Dedifferentiated amniotic fluid mesenchymal stem cell (primary cell): ENCODE measurements at regions not wholly inside any gene's neighbourhood (a gene's known extent, or its start where the extent isn't known, plus 50 kb on each side); places are given as distances from the start of the nearest gene placed in this dataset.
"Not testable (repeated sequence)": the region's sequence is repeated elsewhere in the genome, so short reads cannot be mapped to it uniquely, and the experiment has no call there.

ENCODE experiments used
- DNase-seq: peaks from one replicate; pipeline ENCODE4 v3.0.0-alpha.2; 2016; ENCODE audit errors: extremely low spot score

DNA sequence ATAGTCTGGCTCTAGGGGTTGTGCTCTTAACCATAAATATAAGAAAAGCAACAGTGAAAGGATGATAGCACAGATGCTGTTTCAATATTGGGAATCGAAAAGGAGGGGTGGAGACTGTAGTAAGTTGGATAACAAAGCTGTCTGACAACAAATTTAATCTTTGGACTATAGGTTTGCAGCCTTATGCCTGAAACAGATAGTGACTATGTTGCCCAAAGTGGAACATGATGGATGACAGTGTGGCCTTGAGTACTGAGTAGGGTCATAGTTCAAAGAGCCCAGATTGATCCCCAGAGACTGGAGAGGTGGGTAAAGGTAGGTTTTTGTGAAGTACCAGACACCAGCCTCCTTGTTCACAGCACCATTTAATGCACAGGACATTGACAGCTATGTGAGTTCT lies 144.0 kb upstream of the PALMD start:
- no peak for DNase-seq

DNA sequence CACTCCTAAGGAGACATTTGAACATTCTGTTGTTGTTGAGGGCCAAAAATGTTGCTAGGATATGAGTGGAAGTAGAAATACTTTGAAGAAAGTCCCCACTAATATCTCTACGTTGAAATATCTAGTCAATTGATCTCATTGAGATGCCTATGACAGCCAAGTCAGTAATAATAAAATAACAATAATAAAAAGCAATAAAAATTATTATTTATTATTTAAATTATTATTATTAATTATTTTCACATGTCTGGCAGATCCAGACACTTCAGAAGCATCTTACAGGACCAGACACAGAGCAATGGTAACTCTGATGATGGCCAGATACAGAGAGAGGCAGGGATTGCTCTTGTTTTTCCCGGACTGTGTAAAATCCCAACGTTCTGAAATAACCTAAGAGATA lies 143.5 kb upstream of the PALMD start:
- DNase-seq: no peak

- peak; percentile 37 for DNase-seq
These were observed 142.6 kb upstream of the PALMD start for GRCh38 chr1:99503276-99503747.

GRCh38 chr1:99504287-99504686 lies 141.6 kb upstream of the PALMD start:
- no peak for DNase-seq

DNA sequence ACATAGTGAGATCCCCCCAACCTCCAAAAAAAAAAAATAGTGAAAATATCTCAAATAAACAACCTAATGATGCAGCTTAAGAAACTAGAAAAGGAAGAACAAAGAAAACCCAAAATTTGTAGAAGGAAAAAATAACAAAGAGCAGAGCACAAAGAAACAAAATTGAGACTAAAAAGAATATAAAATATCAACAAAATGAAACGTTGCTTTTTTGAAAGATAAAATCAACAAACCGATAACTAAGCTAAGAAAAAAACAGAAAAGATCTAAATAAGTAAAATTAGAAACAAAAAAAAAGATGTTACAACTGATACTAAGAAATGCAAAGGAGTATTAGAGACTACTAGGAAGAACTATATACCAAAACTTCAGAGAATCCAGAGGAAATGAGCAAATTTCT lies 139.3 kb upstream of the PALMD start:
- DNase-seq: no peak

- not testable (repeated sequence) for DNase-seq
These were observed 138.5 kb upstream of the PALMD start for GRCh38 chr1:99507446-99507845.

DNA sequence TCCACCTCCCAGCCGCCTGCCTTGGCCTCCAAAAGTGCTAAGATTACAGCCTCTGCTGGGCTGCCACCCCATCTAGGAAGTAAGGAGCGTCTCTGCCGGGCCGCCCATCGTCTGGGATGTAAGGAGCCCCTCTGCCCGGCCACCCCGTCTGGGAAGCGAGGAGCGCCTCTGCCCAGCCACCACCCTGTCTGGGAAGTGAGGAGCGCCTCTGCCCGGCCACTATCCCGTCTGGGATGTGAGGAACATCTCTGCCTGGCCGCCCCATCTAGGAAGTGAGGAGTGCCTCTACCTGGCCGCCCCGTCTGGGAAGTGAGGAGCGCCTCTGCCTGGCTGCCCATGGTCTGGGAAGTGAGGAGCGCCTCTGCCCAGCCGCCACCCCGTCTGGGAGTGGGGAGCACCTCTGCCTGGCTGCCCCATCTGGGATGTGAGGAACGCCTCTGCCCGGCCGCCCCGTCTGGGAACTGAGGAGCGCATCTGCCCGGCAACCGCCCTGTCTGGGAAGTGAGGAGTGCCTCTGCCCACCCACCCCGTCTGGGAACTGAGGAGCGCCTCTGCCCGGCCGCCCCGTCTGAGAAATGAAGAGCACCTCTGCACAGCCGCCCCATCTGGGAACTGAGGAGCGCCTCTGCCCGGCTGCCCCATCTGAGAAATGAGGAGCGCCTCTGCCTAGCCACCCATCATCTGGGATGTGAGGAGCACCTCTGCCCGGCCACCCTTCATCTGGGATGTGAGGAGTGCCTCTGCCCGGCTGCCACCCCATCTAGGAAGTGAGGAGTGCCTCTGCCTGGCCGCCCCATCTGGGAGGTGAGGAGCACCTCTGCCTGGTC lies 137.8 kb upstream of the PALMD start:
- DNase-seq: no peak

- not testable (repeated sequence) for DNase-seq
These were observed 137.0 kb upstream of the PALMD start for GRCh38 chr1:99508733-99509445.

DNA sequence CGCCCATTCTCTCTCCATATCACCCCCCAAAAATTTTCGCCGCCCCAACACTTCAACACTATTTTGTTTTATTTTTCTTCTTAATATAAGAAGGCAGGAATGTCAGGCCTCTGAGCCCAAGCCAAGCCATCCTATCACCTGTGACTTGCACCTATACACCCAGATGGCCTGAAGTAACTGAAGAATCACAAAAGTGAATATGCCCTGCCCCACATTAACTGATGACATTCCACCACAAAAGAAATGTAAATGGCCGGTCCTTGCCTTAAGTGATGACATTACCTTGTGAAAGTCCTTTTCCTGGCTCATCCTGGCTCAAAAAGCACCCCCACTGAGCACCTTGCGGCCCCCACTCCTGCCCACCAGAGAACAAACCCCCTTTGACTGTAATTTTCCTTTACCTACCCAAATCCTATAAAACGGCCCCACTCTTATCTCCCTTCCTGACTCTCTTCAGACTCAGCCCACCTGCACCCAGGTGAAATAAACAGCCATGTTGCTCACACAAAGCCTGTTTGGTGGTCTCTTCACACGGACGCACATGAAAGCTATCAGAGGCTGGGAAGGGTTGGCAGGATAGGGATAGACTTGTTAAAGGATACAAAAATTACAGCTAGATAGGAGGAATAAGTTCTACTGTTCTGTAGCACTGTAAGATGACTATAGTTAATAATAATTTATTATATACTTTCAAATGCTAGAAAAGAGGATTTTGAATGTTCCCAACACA lies 130.9 kb upstream of the PALMD start:
- not testable (repeated sequence) for DNase-seq

GRCh38 chr1:99516141-99516540 lies 129.8 kb upstream of the PALMD start:
- no peak for DNase-seq

DNA sequence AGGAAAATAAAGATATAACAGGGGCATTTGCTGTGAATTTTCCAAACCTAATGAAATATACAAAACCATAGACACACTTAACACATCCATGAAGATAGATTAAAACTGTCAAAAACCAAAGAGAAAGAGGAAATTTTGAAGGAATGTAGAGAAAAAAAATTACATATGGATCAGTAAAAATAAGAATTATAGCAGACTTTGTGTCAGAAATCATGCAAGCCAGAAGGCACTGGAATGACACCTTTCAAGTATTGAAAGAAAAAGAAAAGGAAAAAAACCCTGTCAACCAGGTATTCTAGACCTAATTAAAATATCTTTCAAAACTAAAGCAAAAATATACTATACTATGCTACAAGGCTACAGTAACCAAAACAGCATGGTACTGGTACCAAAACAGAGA lies 125.8 kb upstream of the PALMD start:
- DNase-seq: no peak

DNA sequence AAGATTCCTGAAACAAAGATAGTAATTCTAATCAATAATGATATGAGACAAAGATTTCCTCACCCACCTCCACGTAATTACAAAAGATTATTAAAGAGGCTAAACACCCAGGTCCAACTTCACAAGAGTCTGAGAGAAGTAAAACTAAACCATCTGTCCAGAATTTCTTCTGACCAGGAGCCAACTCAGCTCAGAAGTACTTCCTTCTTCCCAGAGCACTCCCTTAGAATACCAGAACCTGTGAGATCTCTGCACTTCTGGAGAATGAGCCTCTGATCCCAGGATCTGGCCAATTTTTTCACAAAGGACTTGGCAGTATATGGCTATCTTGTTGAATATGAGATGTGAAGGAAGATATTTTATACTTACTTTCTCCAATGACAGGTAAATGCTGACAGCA lies 120.6 kb upstream of the PALMD start:
- DNase-seq: no peak

DNA sequence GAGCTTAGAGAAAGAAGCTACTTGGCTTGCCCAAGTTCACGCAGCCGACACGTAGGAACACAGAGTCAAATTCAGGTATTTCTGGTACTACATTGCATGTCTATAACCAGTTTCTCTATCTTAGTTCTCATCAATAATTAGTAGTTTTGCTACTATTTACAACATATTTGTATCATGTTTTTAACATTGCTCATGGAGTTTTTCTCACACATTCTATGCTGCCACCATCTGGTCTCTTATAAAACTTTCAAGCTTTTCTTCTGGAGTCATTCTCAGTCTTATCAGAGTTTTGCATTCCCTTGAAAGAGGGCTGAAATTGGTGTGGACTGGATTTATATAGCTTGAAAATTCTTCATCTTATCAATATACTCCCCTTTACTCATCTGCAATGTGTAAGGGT lies 118.8 kb upstream of the PALMD start:
- DNase-seq: peak; percentile 30

GRCh38 chr1:99527545-99527944 lies 118.4 kb upstream of the PALMD start:
- no peak for DNase-seq

GRCh38 chr1:99529002-99529401 lies 116.9 kb upstream of the PALMD start:
- DNase-seq: no peak

GRCh38 chr1:99531578-99532275 lies 114.2 kb upstream of the PALMD start:
- no peak for DNase-seq

DNA sequence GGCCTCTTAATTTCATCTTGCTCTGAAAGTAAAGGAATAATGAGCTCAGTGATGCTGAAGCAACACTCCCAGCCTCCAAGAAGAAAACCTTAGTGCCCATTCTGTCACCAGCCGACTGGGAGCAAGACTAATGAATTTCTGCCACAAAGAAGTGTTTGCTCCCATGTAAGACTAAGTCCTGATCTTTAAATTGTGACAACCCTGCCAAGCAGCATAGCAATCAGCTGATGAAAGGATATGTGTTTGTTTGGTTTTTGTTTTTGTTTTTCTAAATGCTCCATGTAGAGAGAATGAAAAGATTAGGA lies 113.7 kb upstream of the PALMD start:
- DNase-seq: no peak

DNA sequence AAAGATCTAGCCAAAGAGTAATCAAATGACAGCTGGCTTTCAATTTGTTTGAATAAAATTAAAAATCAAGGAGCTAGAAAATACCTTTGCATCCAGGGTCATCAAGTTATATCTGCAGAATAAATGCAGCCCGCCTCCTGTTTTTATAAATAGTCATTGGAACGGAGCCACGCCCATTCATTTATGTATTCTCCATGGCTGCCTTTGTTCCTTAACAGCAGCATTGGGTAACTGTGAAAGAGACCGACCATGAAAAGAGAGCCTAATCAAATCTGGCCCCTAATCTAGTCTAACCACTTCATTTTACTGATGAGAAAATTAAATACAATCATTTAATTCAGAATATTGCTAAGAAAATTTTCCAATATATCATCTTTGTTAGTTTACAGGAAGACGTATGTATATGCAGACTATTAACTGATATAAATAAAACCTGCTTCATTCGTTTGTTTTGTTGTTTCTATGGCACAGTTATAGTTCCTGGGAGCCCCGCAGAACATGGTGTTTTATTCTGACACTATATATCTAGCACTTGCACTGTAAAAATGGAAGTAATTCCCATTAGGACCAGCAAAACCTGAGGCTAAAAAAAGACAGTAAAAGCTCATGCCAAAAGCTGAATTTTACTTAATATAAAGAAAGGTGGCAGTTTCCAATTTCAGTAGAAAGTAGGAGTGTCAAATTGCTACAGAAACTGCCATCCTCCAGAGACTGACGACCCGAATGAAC lies 111.8 kb upstream of the PALMD start:
- no peak for DNase-seq

- no peak for DNase-seq
These were observed 111.3 kb upstream of the PALMD start for GRCh38 chr1:99534638-99534930.

GRCh38 chr1:99535470-99536164 lies 110.3 kb upstream of the PALMD start:
- DNase-seq: no peak
